HG03442 (cell line): ENCODE measurements at regions not wholly inside any gene's neighbourhood (a gene's known extent, or its start where the extent isn't known, plus 50 kb on each side); places are given as distances from the start of the nearest gene placed in this dataset.
"Not testable (repeated sequence)": the region's sequence is repeated elsewhere in the genome, so short reads cannot be mapped to it uniquely, and the experiment has no call there.

Experiments used
- ATAC-seq: cut with Tn5 transposase; IDR thresholded peaks from one replicate; pipeline ENCODE4 v1.9.1; 2021; ENCODE audit warnings: mild to moderate bottlenecking, moderate library complexity; ENCODE audit not compliant: unreplicated experiment

DNA sequence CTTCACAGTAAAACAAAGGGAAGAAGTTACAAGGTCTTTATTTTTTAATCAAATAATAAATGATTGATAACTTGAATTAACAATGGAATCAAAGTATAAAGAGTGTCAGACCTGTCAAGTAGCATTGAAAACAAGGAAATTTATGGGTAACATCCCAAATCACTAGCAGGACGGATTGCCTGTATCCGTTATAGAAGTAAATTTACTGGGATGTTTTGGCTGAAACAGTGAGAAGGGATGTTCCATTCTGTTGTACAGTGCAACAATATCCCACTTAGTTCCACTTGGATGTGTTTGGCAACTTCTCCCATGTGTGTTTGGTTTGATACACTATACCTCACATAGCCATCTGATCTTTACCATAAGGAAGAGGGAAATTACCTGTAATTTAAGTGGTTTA is 421.0 kb upstream of the CHD1 start:
- no peak for ATAC-seq

DNA sequence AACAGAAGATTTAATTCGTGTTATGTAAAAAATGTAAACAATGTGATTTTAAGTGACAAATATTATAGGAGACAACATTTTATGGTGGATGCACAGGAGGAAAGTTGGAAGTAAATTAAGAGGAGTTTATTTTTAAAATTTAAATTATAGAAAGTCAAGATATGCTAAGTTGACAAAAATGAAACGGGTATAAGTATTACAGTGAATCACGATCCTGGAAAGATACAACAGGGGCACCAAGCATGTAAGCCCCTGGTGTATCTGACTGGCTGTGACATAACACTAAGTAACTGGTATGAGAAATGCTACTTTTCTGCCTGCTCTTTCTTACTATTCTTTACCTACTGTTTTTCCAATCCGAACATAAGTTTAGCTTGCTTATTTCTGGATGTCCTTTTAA is 419.8 kb upstream of the CHD1 start:
- ATAC-seq, result no peak

GRCh38 chr5:99339758-99340157 is 411.0 kb upstream of the CHD1 start:
- ATAC-seq, result not testable (repeated sequence)

DNA sequence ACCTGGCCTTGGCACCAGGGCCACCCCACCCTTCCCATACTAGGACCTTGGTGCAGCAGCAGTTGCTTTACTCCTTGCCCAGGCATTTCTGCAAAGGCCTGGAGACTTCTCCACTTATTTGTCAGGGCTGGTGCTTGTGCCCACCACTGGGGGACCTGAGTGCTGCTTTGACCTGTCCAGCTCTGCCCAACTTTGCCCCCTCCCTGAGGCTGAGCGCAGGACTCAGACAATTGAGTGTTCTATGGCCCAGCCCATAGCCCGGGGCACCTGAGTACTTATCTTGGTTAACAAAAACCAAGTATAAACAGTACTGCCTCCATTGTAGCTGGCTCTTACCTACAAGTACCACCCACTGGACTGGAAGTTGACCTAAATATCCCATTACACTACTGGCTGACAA is 406.1 kb upstream of the CHD1 start:
- ATAC-seq, result no peak

- ATAC-seq, result no peak
These were observed 402.3 kb upstream of the CHD1 start for GRCh38 chr5:99331061-99331460.

GRCh38 chr5:99320436-99320835 is 391.6 kb upstream of the CHD1 start:
- no peak for ATAC-seq

DNA sequence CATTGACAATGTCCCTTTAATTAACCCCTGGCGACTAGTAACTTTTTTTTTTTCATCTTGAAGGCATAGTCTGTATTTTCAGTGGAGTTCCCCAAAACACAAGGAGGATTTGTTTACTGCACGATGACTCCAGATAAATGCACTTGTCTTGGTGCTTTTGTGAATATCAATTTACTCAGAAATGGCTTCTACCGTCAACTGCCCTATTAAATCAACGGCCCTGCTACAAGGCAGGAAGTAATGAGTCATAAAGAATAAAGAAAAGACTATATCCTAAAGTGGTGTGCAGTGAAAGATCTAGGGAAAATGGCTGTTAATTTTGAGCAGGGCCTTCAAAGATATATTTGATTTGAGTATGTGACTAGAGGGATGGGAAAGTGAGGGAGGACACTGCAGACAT is 388.3 kb upstream of the CHD1 start:
- ATAC-seq, result no peak

GRCh38 chr5:99316484-99316883 is 387.7 kb upstream of the CHD1 start:
- no peak for ATAC-seq

DNA sequence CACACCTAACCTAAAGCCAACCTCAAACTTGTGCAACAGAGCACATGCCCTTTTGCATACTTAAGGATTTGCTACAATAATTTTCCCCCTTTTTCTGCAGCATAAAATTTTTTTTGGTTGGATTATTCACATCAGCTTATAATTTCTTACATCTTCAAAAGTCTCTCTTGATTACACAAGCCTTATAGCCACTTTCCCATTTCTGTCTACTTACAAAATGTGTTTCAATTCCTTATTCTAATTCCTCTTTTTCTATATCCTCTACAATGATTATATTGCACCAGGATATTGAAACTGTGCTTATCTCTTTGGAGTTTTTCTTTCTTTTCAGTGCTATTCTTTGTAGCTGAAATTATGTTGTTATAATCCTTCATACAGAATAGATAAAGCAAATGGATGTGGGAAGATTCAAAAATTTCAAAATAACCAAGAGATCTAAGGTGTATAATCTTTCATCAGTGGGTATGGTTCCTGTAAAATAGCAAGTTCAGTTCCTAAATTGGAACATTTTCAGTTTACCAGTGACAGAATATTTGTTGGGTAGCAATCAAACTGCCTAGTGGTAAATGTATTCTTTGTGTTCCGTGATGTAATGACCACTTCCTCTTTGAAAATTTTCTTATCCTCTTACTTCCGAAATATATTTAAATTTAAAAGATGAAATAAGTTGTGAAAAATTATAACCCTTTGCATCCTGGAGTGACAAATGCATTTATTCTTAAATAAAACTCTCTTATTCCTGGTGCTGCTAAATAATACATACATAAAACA is 386.8 kb upstream of the CHD1 start:
- no peak for ATAC-seq

- no peak for ATAC-seq
These were observed 385.9 kb upstream of the CHD1 start for GRCh38 chr5:99314721-99315120.

DNA sequence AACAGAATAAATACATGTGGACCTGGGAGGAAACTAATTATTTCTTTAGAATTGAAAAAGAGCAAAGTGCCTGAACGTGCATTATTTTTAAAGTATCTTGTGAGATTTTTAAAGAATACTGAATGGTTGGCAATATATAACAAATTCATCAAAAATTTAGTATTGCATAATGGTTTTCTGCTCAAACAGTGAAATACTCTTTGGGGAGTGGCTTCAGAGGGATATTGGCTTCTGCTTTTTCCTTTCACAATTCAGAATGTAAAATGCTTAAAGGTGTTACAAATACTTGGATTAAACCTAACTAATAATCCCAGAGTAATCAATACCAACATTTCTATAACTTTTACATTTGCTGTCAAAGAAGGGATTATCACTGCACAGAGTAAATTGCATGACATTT is 379.3 kb upstream of the CHD1 start:
- ATAC-seq, result no peak

DNA sequence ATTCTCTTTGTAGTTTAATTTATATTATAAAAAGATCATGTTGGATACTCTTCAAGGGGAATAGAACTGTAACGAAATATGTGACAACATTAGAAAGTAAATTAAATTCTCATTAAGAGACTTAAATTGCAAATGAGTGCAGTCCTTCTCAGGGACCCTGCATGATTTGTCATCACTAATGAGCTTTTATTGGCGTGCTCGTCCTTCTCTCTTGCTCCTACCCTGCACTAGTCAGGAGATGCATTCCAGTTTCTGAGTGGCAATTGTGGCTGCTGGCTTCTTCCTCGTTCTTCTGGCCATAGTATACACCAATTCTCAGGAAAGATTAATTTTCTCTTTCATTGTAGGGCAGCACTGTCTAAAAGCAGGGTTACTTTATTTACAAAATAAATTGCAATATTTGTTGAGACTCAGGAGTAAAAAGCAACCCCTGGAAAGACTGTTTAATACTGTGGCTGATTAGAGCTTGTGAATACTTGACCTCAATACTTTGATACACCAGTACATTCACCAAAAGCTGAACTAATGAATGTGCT is 376.3 kb upstream of the CHD1 start:
- no peak for ATAC-seq

DNA sequence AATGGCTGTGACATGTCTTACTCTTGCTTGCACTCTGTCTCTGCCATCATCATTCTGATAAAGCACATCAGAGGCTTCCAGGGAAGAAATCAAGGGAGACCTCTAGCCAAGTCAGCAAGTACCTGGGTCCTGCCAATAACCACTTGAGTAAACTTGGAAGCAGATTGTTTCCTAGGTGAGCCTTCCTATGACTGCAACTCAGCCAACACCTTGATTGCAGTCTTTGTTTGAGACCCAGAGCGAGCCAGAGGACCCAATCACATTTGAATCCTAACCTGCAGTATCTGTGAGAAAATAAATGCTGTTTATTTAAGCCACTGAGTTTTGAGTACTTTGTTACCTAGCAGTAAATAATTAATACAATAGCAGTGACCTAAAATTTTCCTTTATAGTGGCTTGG is 356.8 kb upstream of the CHD1 start:
- ATAC-seq, result no peak

- no peak for ATAC-seq
These were observed 346.3 kb upstream of the CHD1 start for GRCh38 chr5:99275128-99275527.

DNA sequence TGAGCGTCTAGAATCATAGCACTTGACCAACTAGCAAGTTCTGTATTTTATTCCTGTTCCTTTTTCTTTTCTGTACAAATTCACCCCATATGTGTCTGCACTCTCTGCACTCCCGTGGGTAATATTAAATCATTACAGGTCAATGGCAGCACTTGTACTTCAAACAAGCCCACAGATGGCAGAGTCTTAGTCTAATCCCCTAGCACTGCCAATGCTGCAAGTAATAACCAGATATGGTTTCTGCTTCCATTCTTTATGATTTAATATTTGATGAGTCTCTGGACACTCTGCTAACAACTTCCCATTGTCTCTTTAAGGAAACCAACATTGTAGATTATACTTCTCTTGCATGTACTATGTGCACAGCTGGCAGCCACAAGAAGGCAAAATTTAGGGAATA is 343.8 kb upstream of the CHD1 start:
- no peak for ATAC-seq

DNA sequence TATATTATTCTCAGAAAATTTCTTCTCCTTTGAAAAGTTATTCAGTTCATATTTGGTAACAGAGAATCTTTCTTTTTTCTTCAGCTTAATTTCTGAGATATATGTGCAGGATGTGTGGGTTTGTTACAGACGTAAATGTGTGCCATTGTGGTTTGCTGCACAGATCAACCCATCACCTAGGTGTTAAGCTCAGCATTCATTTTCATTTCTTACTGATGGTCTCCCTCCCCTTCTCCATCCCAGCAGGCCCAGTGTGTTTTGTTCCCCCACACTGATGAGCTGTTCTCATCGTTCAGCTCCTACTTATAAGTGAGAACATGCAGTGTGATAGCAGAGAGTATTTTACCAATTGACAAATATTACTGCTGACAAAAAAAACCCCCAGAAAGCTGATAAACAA is 330.0 kb upstream of the CHD1 start:
- ATAC-seq, result no peak

DNA sequence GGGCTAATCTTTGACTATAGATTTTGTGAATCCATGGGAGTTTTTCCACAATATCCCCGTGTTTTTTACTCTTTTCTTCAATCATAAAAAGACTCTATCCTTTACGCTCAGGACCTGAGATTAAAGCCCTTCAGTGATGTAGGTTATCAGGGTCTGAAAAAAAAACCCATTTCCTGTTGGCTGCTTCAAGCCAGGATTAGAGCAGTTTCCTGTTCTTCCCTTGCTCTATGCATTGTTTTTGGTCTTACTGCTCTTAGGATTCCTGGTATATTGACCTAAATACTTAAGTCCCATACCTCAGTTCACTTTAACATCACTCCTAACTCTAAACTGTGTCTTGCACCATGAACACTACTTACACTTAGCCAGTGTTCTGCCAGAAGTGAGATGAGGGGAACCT is 319.3 kb upstream of the CHD1 start:
- ATAC-seq, result no peak

- ATAC-seq, result no peak
These were observed 318.5 kb upstream of the CHD1 start for GRCh38 chr5:99247346-99247745.

DNA sequence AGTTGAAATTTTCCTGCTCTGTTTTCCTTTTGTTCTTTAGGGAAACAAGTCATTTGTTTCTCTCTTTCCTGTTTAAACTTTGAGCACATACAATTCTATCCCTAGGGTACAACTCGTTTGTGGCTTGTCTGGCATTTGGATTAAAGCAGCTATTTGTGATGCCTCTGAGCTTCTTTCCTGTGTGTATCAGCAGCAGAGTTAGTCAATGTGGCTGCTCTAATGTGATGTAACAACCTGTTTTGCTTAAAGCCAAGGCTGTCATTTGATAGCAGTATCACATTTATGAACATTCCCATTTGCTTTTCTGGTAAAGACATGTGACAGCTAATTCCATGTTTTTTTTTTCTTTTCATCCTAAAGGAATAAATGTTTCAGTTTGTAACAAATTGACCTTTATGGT is 314.3 kb upstream of the CHD1 start:
- ATAC-seq, result no peak

GRCh38 chr5:99239826-99240360 is 311.1 kb upstream of the CHD1 start:
- no peak for ATAC-seq

- no peak for ATAC-seq
These were observed 262.5 kb upstream of the CHD1 start for GRCh38 chr5:99191206-99191745.

- no peak for ATAC-seq
These were observed 258.8 kb upstream of the CHD1 start for GRCh38 chr5:99187611-99188010.
